IMR-90 (cell line): ENCODE measurements at regions not wholly inside any gene's neighbourhood (a gene's known extent, or its start where the extent isn't known, plus 50 kb on each side); places are given as distances from the start of the nearest gene placed in this dataset.

Experiments
- CTCF ChIP-seq: conservative IDR thresholded peaks from 2 replicates; pipeline ENCODE4 v1.5.1; 2012; ENCODE audit warnings: mild to moderate bottlenecking, low read depth, low read length, improper control_type of control experiment
- POLR2A ChIP-seq: IDR thresholded peaks from 2 replicates; pipeline ENCODE4 v1.6.1; 2012; ENCODE audit warnings: mild to moderate bottlenecking, low read depth, low read length
- RFX5 ChIP-seq: IDR thresholded peaks from 2 replicates; pipeline ENCODE4 v1.8.0; 2012; ENCODE audit warnings: low read depth, mild to moderate bottlenecking, low read length, moderate library complexity

- TF ChIP-seq POLR2A, result no peak
- no peak for TF ChIP-seq CTCF
- no peak for TF ChIP-seq RFX5
Measured at GRCh38 chr4:46649390-46649789, 259.5 kb upstream of the GABRA2 start.
